22Rv1 (cell line): ENCODE measurements at regions not wholly inside any gene's neighbourhood (a gene's known extent, or its start where the extent isn't known, plus 50 kb on each side); places are given as distances from the start of the nearest gene placed in this dataset.

ENCODE experiments used
- CTCF ChIP-seq: fragments of 450-650 bp; IDR thresholded peaks from 2 replicates; pipeline ENCODE4 v1.5.1; 2017; ENCODE audit warnings: mild to moderate bottlenecking
- ZFX ChIP-seq: fragments of 450-650 bp; IDR thresholded peaks from 2 replicates; pipeline ENCODE4 v1.6.1; 2017; ENCODE audit warnings: antibody characterized with exemption, borderline replicate concordance

- TF ChIP-seq CTCF (no peak), ZFX (no peak)
Measured at GRCh38 chr2:146579147-146579930, 1265.5 kb upstream of the ACVR2A start.
